Omental fat pad (tissue), 3 donors: ENCODE measurements at regions not wholly inside any gene's neighbourhood (a gene's known extent, or its start where the extent isn't known, plus 50 kb on each side); places are given as distances from the start of the nearest gene placed in this dataset.

Source experiments
- ATAC-seq: fragments of 150-250 bp; one replicate; pipeline ENCODE4 v1.9.1; 2016; ENCODE audit warnings: mild to moderate bottlenecking, moderate library complexity; ENCODE audit not compliant: low FRiP score
- DNase-seq: peaks from one replicate; pipeline ENCODE4 v3.0.0-alpha.2; 2019; ENCODE audit warnings: low spot score
- CTCF ChIP-seq, 3 donors: fragments of 450-650 bp; IDR thresholded peaks; one replicate each; pipeline ENCODE4 v1.5.1; 2016 to 2017; ENCODE audit warnings: antibody characterized with exemption in 3 of 3, mild to moderate bottlenecking in 3 of 3, moderate library complexity in 2 of 3

- DNase-seq (no peak), ATAC-seq (no peak)
- TF ChIP-seq CTCF (IDR thresholded peaks at IDR 0.05) = no peak
Observed at GRCh38 chr18:46298511-46298910, 194.3 kb downstream of the HAUS1 start.

- ATAC-seq (no peak), DNase-seq (no peak)
- no peak for TF ChIP-seq CTCF (IDR thresholded peaks at IDR 0.05)
Observed at GRCh38 chr18:46299465-46300008, 195.4 kb downstream of the HAUS1 start.

- no peak for TF ChIP-seq CTCF (IDR thresholded peaks at IDR 0.05)
- ATAC-seq = no peak
- no peak for DNase-seq
Observed at GRCh38 chr18:46301081-46301480, 196.9 kb downstream of the HAUS1 start.

- DNase-seq (no peak), ATAC-seq (no peak)
- no peak for TF ChIP-seq CTCF (IDR thresholded peaks at IDR 0.05)
Observed at GRCh38 chr18:46301571-46301970, 197.4 kb downstream of the HAUS1 start.

- ATAC-seq (no peak), DNase-seq (no peak)
- no peak for TF ChIP-seq CTCF (IDR thresholded peaks at IDR 0.05)
Observed at GRCh38 chr18:46302528-46303485, 198.6 kb downstream of the HAUS1 start.

GRCh38 chr18:46310258-46310657 lies 206.1 kb downstream of the HAUS1 start:
- no peak for TF ChIP-seq CTCF (IDR thresholded peaks at IDR 0.05)
- ATAC-seq (no peak), DNase-seq (no peak)
